GM19372 (cell line): ENCODE measurements at regions not wholly inside any gene's neighbourhood (a gene's known extent, or its start where the extent isn't known, plus 50 kb on each side); places are given as distances from the start of the nearest gene placed in this dataset.
"Not testable (repeated sequence)": the region's sequence is repeated elsewhere in the genome, so short reads cannot be mapped to it uniquely, and the experiment has no call there.

Source experiments
- ATAC-seq: cut with Tn5 transposase; IDR thresholded peaks from one replicate; pipeline ENCODE4 v1.9.1; 2021; ENCODE audit warnings: mild to moderate bottlenecking, low read depth, moderate library complexity; ENCODE audit not compliant: unreplicated experiment

DNA sequence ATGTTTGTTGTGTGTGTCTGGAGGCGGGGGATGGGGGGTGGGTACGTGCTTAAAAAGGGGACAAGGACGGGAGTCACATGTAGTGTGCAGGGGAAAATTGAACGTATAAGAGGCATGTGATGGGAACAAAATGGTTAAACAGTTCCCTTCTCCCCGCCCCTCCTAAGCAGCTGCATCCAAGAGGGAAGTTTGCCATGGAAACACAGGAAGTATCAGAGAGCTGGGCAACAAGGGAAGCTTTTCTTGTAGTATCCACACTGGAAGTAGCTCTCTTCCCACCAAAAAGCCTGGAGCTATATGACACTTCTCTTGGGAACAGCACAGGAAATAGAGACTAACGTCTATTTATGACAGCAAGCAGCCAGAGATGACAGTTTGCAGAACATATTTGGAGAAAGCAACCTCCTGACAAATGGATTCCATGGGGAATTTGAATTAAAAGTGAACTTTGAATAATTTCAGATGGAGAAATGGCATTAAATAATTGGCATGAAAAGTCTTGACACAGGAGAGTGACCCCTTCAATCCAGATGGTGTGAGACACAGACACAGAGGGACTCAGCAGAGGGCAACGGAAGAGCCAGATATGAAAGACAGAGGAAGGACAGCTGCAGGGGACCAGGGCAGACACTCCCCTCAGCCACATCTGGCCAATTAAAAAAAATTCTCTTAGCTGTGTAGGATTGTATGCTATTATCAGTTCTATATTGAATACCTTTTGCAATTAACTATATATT lies 294.2 kb upstream of the TBL1XR1 start:
- no peak for ATAC-seq

- no peak for ATAC-seq
Measured at GRCh38 chr3:177493091-177493490, 295.8 kb upstream of the TBL1XR1 start.

DNA sequence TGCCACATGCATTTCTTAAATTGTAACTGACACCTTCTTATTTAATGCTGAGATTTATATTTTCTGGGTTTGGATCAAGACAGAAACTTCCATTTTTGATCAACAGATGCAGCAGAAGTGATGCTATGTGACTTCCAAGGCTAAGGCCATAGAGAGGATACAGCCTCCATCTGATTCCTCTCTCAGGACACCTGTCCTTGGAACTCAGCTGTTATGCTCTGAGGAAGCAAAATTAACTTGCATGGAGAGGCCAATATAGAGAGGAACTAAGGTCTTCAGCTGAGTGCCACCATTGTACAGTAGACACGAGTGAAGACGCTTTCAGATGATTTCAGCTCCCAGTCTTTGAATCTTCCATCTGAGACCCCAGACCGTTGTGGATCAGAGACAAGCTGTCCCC lies 296.9 kb upstream of the TBL1XR1 start:
- ATAC-seq, result no peak

GRCh38 chr3:177495566-177495965 lies 298.3 kb upstream of the TBL1XR1 start:
- ATAC-seq, result no peak

DNA sequence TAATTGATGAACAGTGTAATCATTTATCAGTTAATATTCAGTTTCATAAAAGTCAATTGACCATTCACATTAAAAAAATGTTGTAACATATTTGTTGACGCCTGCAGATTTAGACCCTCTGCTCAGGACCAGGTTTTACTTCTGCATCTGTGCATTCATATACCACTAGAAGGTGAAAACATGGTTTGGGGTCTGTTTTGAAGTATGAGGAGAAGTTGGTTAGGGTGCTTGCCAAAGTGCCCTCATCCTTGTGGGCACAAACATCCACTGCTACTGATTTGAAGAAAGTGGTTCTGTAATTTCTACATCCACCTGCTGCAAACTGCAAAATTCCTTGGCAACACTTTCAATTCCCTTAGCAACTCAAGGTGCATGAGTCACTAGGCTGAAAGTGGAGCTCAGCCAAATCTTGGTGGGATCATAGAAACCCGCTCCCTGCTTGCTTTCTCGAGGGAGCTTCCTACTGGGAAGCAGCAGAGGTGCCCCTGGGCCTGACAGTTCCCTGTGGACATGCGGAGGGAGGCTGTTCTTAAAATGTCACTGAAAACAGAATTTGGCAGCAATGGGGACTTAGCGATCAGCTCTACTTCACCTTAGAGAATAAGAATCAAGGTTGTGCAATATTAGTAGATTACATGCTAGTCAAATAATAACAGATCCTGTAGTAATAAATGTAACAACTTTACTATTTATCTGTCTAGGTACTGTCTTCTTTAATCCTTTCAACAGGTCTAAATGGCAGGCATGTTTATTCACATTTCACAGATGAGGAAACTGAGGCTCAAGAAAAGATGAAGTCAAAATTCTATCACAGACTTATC lies 301.0 kb upstream of the TBL1XR1 start:
- no peak for ATAC-seq

- not testable (repeated sequence) for ATAC-seq
Measured at GRCh38 chr3:177499039-177499438, 301.8 kb upstream of the TBL1XR1 start.

GRCh38 chr3:177499779-177500423 lies 302.6 kb upstream of the TBL1XR1 start:
- ATAC-seq, result no peak

- no peak for ATAC-seq
Measured at GRCh38 chr3:177510693-177511216, 313.5 kb upstream of the TBL1XR1 start.

DNA sequence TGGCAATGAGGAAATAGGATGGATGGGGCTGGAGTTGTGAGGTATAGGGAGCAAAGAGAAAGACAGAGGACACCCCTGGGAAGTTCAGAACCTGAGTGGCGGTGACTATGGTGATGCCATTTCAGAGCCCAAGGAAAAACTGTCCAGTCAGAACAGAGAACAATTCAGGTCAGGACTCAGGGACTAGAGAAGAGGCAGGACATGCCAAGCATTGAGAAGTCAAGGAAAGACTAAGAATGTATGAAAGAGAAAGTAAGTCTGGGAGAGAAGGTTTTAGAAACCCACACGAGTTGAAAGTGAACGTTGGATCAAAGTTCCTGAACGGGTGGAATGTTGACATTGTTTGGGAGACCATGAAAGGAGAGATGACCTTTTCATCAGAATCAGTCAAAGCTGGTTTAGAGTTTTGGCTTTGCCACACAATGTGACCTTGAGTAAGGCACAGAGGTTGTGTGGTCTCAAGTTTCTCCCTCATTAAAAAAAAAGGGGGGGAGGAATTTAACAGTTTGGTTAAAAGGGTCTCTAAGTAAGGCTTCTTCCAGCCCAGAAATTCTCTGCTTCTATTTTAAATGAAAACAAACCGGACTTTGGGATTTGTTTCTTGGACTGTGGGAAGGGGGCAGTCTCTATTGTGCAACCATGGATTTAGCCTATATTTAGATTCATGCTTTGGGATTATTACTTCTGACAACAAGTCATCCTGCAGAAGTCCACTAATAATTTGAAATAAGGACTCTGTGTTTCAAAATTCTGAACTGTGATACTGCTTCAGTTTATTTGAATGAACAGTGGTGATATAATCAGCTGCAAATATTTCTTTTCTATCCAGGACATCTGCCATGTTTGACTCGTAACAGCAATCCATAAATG lies 315.9 kb upstream of the TBL1XR1 start:
- no peak for ATAC-seq

- ATAC-seq, result no peak
Measured at GRCh38 chr3:177513815-177514610, 316.7 kb upstream of the TBL1XR1 start.

DNA sequence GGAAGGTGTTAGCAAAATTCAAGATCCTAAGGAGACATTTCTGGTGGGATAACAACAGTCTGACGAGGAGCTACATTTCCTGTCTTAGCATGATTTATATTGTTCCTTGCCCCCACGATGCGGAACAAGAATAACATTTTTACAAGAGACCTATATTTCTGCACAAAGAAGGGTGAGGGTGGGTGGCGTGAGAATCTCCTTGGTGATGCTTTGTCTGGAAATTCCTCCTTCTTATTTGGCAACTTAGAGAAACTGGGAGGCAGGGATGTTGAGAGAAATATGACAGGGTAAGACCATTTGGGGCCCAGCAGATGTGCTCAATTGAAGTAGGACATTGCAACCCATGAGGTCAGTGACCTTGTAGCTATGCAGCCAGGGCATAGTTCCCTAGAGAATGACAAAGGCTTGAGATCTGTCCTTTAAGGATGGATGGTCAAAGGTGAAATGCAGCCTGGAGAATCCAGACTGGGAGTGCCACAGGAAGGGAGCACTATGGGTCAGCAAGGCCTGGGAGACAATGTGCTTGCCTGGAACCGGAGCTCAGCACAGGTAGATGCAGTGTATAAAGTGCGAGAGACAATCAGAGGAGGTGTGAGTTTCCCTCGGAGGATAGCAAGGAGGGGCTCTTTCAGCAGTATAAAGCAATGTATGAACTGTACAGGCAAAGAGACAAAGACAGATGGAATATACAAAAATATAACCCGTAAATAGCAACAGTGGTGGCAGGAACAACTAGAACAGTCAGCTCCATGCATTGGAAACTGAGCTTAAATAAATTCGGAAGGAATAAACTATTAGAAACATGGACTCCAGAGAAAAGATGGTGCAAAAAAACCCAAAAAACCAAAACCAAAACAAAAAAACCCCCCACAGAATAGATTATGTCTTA lies 317.6 kb upstream of the TBL1XR1 start:
- no peak for ATAC-seq

- ATAC-seq, result no peak
Measured at GRCh38 chr3:177515786-177516157, 318.5 kb upstream of the TBL1XR1 start.

- no peak for ATAC-seq
Measured at GRCh38 chr3:177516158-177517011, 319.1 kb upstream of the TBL1XR1 start.

GRCh38 chr3:177517906-177518305 lies 320.6 kb upstream of the TBL1XR1 start:
- no peak for ATAC-seq

- no peak for ATAC-seq
Measured at GRCh38 chr3:177519588-177519987, 322.3 kb upstream of the TBL1XR1 start.

DNA sequence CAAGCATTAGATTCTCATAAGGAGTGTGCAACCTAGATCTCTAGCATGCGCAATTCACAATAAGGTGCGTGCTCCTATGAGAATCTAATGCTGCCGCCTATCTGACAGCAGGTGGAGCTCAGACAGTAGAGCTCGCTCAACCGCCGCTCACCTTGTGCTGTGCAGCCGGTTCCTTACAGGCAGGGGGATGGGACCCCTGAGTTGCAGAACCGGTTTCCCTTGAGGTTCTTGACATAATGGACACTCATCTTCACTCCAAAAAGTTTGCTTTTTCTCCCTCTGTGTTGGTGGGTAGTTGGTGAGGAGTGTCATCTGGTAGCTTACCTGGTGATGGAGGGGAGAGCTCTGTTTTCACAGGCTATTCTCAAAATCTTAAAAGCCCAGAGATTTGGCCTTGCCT lies 324.0 kb upstream of the TBL1XR1 start:
- ATAC-seq, result no peak

- ATAC-seq, result no peak
Measured at GRCh38 chr3:177522051-177522450, 324.8 kb upstream of the TBL1XR1 start.
